GM10266 (cell line): ENCODE measurements at regions not wholly inside any gene's neighbourhood (a gene's known extent, or its start where the extent isn't known, plus 50 kb on each side); places are given as distances from the start of the nearest gene placed in this dataset.
"Not testable (repeated sequence)": the region's sequence is repeated elsewhere in the genome, so short reads cannot be mapped to it uniquely, and the experiment has no call there.

Experiments used
- DNase-seq: peaks from one replicate; pipeline ENCODE4 v3.0.0; 2012; ENCODE audit errors: extremely low spot score
- CTCF ChIP-seq: IDR thresholded peaks from 2 replicates; pipeline ENCODE4 v1.5.1; 2012; ENCODE audit warnings: mild to moderate bottlenecking, low read depth; ENCODE audit not compliant: control insufficient read depth, insufficient read depth; ENCODE audit errors: missing control alignments

- DNase-seq, result no peak
- no peak for TF ChIP-seq CTCF
These were observed 369.0 kb downstream of the BRD1 start for GRCh38 chr22:49458708-49459099.

- no peak for TF ChIP-seq CTCF
- DNase-seq, result no peak
These were observed 369.5 kb downstream of the BRD1 start for GRCh38 chr22:49457946-49458707.

- no peak for TF ChIP-seq CTCF
- DNase-seq, result no peak
These were observed 370.5 kb downstream of the BRD1 start for GRCh38 chr22:49457146-49457545.

- no peak for TF ChIP-seq CTCF
- no peak for DNase-seq
These were observed 372.1 kb downstream of the BRD1 start for GRCh38 chr22:49455595-49455994.

- DNase-seq, result no peak
- TF ChIP-seq CTCF, result no peak
These were observed 372.9 kb downstream of the BRD1 start for GRCh38 chr22:49454726-49455125.

- no peak for TF ChIP-seq CTCF
- DNase-seq, result no peak
These were observed 373.9 kb downstream of the BRD1 start for GRCh38 chr22:49453771-49454170.

GRCh38 chr22:49453019-49453418 lies 374.7 kb downstream of the BRD1 start:
- not testable (repeated sequence) for DNase-seq

- DNase-seq, result no peak
- no peak for TF ChIP-seq CTCF
These were observed 375.2 kb downstream of the BRD1 start for GRCh38 chr22:49452362-49452946.
